ENCODE measurements at regions not wholly inside any gene's neighbourhood (a gene's known extent, or its start where the extent isn't known, plus 50 kb on each side); places are given as distances from the start of the nearest gene placed in this dataset.

DNA sequence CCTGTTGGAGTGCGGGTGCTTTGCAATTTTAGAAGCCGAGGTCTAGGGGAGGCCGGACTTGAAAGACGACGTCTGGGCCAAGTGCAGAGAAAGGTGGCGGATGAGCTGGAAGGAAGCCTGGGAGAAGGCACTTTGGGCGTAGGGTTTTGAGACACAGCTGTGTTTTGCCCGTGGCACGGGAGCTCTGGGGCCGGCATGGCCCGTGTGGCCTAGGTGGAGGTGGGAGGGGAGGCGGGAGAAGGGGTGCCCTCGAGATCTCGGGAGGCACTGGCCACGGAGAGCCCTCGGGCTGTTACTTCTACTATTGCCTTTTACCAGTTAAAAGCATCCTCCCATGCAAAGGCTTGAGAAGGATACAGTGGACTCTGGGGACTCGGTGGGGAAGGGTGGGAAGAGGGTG lies 161.9 kb downstream of the FOXL1 start:
- no peaks in the 10 kb centered on the region for H3K4me1 ChIP-seq (ENCODE audit: insufficient read depth)
- intact Hi-C loops (cut with DNase I) = no loop called here

DNA sequence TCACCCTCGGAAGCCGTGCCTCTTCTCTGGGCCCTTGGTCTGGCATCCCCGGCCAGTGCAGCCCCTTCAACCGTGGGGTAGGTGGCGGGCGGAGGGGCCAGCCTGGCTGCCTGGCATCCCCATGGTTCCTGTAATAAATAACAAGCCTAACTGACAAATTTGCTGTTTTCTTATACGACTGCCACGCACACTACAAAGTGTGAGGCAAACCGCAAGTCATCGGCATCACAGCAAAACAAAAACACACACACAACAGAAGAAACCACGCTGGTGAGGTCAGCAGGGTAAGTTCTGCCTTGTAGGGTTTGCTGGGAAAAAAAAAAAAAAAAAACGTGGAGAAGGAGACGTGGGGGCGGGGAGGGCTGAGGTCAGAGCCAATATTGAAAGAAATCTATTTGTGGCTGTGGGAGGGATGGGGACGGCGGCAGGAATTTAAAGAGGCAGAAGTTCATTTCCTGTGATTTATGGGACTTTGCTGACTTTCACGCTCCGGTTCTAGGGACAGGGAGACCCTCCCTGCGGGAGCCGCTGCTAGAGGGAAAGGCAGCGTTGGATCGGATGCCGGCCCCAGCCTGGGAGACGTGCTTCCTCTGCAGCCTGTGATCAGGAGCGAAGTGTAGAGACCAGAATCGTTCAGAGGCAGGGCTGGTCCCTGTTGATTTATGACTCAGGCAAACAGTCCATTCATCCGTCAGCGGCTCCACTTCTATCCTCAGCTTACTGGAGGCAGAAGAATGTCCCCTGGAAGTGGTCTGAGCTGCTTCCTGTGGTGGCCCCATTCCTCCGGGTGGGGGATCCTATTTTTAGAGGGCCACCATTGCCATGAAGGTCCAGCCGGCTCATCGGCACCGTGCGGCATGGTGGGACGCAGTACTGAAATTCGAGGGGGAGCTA lies 162.8 kb downstream of the FOXL1 start:
- no peaks in the 10 kb centered on the region for H3K36me3 ChIP-seq
- TF ChIP-seq POLR2A (IDR thresholded peaks at IDR 0.05) (no peak), EP300 (IDR thresholded peaks at IDR 0.05) (no peak)
- TF ChIP-seq, protein P1, sequence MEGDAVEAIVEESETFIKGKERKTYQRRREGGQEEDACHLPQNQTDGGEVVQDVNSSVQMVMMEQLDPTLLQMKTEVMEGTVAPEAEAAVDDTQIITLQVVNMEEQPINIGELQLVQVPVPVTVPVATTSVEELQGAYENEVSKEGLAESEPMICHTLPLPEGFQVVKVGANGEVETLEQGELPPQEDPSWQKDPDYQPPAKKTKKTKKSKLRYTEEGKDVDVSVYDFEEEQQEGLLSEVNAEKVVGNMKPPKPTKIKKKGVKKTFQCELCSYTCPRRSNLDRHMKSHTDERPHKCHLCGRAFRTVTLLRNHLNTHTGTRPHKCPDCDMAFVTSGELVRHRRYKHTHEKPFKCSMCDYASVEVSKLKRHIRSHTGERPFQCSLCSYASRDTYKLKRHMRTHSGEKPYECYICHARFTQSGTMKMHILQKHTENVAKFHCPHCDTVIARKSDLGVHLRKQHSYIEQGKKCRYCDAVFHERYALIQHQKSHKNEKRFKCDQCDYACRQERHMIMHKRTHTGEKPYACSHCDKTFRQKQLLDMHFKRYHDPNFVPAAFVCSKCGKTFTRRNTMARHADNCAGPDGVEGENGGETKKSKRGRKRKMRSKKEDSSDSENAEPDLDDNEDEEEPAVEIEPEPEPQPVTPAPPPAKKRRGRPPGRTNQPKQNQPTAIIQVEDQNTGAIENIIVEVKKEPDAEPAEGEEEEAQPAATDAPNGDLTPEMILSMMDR (IDR thresholded peaks at IDR 0.05) = no peak
- intact Hi-C loops (cut with DNase I) = no loop called here
- no peaks in the 10 kb centered on the region for H3K27me3 ChIP-seq
- H3K4me1 ChIP-seq (ENCODE audit: insufficient read depth) = no peaks in the 10 kb centered on the region
- DNase-seq = no peak
- H3K9me3 ChIP-seq = no peaks in the 10 kb centered on the region
- no peak overlapping the region for H3K27ac ChIP-seq
- H3K4me3 ChIP-seq = no peak overlapping the region
- WGBS, 3 donors = 16 to 21% (median 19%) methylated on average over 35 of the region's 35 CpGs

More for the DNA sequence above, 161.9 kb downstream of the FOXL1 start:
- Histone ChIP-seq H3K27ac (no peak overlapping the region), H3K4me3 (no peak overlapping the region), H3K9me3 (no peaks in the 10 kb centered on the region), H3K36me3 (no peaks in the 10 kb centered on the region), H3K27me3 (no peaks in the 10 kb centered on the region)
- no peak for TF ChIP-seq EP300 (IDR thresholded peaks at IDR 0.05)
- TF ChIP-seq, protein P1 (IDR thresholded peaks at IDR 0.05) = no peak
- no peak for TF ChIP-seq POLR2A (IDR thresholded peaks at IDR 0.05)
- no peak for DNase-seq
- 80 to 83% (median 80%) methylated on average over 17 of the region's 17 CpGs for WGBS, 3 donors

DNA sequence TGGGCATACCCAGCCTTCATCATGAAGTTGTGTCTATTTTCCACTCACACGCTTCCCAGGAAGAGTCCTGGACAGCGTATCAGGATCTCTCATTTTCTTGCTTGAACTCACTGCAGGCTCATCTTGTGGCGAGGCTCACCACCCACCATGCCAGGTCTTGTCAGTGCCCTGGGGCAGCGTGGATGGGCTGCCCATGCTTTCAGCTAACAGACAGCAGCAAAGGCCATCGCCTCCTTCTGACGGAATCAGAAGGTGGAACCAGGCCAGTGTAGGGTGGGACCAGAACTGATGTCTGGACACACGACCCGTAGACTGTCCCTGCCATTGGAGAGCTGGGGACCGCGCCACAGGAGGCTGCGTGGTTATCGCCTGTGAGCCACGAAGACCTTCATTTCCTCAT lies 169.4 kb downstream of the FOXL1 start:
- TF ChIP-seq EP300 (IDR thresholded peaks at IDR 0.05) (no peak), POLR2A (IDR thresholded peaks at IDR 0.05) (no peak)
- TF ChIP-seq, protein P1 (IDR thresholded peaks at IDR 0.05) = no peak
- no peak overlapping the region for H3K27ac ChIP-seq
- no peak overlapping the region for H3K4me3 ChIP-seq
- H3K27me3 ChIP-seq = no peaks in the 10 kb centered on the region
- H3K36me3 ChIP-seq = no peaks in the 10 kb centered on the region
- H3K4me1 ChIP-seq (ENCODE audit: insufficient read depth) = no peaks in the 10 kb centered on the region
- WGBS, 3 donors = 74 to 86% (median 85%) methylated on average over 13 of the region's 13 CpGs
- no peaks in the 10 kb centered on the region for H3K9me3 ChIP-seq
- no peak for DNase-seq
- intact Hi-C loops (cut with DNase I) = no loop called here

DNA sequence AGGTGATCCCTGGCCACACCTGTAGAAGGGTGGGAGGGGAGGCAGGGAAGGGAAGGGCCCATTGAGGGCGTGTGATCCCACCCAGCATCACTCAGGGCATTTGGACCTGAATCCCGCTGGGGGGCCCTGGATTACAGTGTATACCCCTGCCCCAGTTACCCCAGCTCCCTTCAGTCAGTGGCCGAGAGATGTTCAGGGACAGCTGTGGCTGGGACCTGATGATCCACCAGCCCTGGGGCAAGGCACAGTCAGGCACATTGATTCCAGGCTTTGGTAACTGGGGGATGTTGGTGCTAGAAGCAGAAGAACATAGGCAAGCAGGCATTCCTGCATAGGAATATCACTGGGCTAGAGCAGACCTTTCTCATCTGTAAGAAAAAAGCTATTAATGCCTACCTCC lies 170.3 kb downstream of the FOXL1 start:
- H3K27me3 ChIP-seq = no peaks in the 10 kb centered on the region
- H3K4me1 ChIP-seq (ENCODE audit: insufficient read depth) = no peaks in the 10 kb centered on the region
- no peak overlapping the region for H3K4me3 ChIP-seq
- no peaks in the 10 kb centered on the region for H3K36me3 ChIP-seq
- H3K27ac ChIP-seq = no peak overlapping the region
- intact Hi-C loops (cut with DNase I) = no loop called here
- H3K9me3 ChIP-seq = no peaks in the 10 kb centered on the region
- 61 to 88% (median 76%) methylated on average over 3 of the region's 3 CpGs for WGBS, 3 donors
- TF ChIP-seq EP300 (IDR thresholded peaks at IDR 0.05) (no peak), POLR2A (IDR thresholded peaks at IDR 0.05) (no peak)
- TF ChIP-seq, protein P1 (IDR thresholded peaks at IDR 0.05) = no peak
- no peak for DNase-seq

Data from ovary (tissue), 7 donors.